ENCODE measurements at regions not wholly inside any gene's neighbourhood (a gene's known extent, or its start where the extent isn't known, plus 50 kb on each side); places are given as distances from the start of the nearest gene placed in this dataset.

- TF ChIP-seq YY1 (IDR thresholded peaks at IDR 0.05; ENCODE audit: insufficient read depth, insufficient read length) (no peak), ZNF274 (IDR thresholded peaks at IDR 0.05; ENCODE audit: low read depth, low read length) (no peak), SUZ12 (IDR thresholded peaks at IDR 0.05; ENCODE audit: extremely low read depth, insufficient read depth, insufficient read length) (no peak)
Observed at GRCh38 chr2:150075831-150076230, 411.6 kb downstream of the RND3 start.
